Activated CD8-positive, alpha-beta memory T cell treated with anti-CD3 and anti-CD28 coated beads for 48 hours (primary cell): ENCODE measurements at regions not wholly inside any gene's neighbourhood (a gene's known extent, or its start where the extent isn't known, plus 50 kb on each side); places are given as distances from the start of the nearest gene placed in this dataset.
"Not testable (repeated sequence)": the region's sequence is repeated elsewhere in the genome, so short reads cannot be mapped to it uniquely, and the experiment has no call there.

Experiments
- DNase-seq, 3 experiments: peaks; one replicate each; pipeline ENCODE4 v3.0.0-alpha.2; 2020; ENCODE audit warnings: low read depth in 2 of 3, low spot score in 2 of 3

DNA sequence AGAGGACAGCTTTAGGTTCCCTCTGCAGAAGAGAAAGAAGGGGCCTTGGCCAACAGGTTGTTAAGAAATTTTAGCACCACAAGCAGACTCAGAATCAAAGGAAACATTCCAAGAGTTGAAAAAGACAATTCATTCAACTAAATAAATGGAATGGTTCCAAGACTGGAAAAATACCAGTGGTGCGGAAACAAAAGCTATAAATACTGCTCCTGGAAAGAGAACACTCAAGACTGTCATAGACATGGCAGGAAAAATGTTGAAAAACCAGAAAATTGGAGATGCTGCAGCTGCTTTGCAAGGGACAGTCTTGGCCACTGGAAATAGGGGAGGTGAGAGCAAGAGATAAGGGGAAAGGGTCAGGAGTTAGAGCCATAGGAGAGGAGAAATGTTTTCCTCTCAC lies 312.7 kb upstream of the CYRIA start:
- no peak for DNase-seq

- DNase-seq = no peak
Observed at GRCh38 chr2:16974688-16975087, 309.1 kb upstream of the CYRIA start.

GRCh38 chr2:16973586-16974286 lies 308.1 kb upstream of the CYRIA start:
- DNase-seq = no peak

DNA sequence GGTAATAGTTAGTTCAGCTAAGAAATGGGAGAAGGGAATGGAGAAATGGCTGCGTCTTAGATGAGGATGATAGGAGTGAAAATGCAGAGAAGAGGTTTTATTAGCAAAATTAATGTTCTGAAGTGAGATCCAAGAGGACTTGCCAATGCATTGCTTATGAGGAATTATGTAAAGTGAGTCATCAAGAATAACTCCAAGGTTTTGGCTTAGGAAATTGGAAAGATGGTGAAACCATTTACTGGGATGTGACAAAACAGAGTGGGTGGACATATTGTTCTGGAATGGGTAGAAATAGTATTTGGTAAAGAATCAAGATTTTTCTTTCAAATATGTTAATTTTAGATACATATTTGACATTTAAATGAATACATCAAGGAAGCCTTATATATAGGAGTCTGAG lies 306.6 kb upstream of the CYRIA start:
- DNase-seq = no peak

GRCh38 chr2:16971722-16972234 lies 306.1 kb upstream of the CYRIA start:
- no peak for DNase-seq

GRCh38 chr2:16970948-16971347 lies 305.3 kb upstream of the CYRIA start:
- not testable (repeated sequence) for DNase-seq

DNA sequence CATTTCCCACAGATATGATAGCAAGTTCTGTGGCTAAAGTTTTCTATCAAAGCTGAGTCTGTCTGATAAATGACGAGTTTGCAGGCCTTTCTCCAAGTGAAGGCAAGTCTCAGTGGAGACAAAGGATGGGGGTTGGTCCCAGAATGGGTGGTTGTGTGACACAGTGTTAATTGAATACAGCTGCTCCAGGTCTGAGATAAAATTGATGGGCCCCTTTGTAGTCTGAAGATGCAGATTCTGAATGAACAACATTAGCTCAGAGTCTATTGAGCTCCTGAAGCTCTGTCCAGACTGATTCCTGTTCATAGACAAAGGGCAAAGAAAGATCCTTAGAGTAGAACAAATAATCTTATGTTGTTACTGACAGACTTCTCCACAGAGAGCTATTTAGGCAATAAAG lies 296.9 kb upstream of the CYRIA start:
- no peak for DNase-seq

DNA sequence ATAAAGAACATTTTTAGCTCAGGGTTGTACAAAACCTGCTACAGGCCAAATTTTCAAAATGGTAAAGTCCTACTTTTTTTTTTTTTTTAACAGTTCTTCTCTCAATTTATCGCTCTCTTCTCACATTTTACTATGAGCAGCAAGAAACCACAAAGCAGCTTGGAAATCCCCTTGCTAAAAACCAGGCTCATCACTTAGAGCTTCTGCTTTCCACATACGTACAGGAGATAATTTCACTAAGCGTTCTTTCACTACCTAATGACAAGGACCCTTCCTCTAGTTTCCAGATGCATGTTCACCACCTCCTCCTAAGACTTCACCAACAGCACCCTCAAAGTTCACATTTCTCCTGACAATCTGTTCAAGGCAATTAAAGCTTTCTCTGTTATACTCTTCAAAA lies 294.9 kb upstream of the CYRIA start:
- DNase-seq = no peak

DNA sequence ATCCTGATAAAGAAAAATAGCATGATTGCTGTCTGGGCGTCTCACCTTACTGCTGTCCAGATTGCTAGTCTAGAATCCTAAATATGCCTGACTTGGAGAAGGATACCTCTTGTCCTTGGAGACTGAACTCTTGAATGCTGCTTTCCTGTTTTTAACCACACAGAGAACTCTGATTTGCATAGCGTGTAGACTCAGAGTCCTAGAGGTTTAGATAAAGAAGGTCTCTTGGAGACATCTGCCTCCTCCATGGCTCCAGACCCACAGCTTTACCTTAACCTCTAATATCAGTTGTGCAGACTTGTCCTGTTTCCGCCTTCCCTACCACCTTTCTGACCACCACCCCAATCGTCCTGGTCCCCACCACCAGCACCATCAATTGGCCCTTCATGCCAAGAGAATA lies 292.6 kb upstream of the CYRIA start:
- no peak for DNase-seq

GRCh38 chr2:16952805-16953204 lies 287.2 kb upstream of the CYRIA start:
- no peak for DNase-seq

DNA sequence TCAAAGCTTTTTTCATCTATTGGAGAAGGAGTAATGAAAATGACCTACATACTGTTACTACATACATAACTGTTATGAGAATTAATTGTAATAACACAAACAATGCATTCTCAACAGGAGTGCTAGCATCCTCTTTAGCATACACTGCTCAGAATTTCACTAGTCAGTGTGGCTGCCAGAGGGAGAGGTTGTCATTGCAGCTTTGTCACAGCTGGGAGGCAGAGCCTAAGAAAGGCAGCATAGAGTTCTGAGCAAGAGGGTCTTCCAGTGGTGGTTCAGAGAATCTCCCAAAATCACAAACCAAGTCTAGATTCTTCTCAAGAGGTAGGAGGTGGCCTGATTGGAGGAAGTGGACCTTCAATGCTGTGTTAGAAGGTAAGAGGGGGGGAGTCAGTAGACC lies 286.7 kb upstream of the CYRIA start:
- DNase-seq = no peak

DNA sequence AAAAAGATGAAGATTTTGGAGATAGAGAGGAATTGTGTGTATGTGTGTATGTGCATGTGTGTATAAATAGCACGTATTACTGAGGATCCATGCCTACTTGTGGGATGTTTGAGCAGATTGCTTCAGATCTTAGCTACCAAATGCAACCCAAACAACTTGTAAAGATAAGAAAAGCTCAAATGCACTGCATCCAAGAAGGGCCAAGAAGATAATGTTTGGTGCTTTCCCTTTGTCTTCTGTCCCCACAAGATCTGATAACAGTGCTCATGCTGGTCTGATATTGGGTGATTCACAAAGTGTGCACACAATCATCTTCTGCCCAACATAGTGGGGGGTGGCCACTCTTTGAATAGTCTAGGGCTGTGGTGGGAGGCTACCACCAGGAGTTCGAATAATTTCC lies 284.8 kb upstream of the CYRIA start:
- no peak for DNase-seq

- no peak for DNase-seq
Observed at GRCh38 chr2:16948710-16949109, 283.1 kb upstream of the CYRIA start.

DNA sequence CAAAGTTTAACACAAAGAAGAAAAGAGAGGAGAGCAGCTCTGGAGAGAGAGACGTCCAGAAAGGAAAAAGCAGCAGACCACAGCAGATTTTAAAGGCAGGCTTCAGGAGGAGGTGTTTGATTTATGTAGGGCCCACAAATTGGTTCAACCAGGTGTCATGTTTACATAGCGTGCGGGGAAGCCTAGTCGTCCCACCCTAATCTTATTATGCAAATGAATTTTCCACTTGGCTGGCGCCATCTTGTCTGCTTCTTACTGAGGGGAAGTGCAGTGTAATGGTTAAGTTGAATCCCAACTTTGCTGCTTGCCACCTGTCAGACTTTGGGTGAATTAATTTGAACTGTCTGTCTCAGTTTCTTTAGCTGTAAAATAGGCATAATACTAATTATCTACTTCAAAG lies 282.4 kb upstream of the CYRIA start:
- no peak for DNase-seq

GRCh38 chr2:16943279-16943958 lies 277.8 kb upstream of the CYRIA start:
- DNase-seq = no peak

GRCh38 chr2:16940214-16940613 lies 274.6 kb upstream of the CYRIA start:
- DNase-seq = no peak

GRCh38 chr2:16939771-16940170 lies 274.1 kb upstream of the CYRIA start:
- DNase-seq = no peak

DNA sequence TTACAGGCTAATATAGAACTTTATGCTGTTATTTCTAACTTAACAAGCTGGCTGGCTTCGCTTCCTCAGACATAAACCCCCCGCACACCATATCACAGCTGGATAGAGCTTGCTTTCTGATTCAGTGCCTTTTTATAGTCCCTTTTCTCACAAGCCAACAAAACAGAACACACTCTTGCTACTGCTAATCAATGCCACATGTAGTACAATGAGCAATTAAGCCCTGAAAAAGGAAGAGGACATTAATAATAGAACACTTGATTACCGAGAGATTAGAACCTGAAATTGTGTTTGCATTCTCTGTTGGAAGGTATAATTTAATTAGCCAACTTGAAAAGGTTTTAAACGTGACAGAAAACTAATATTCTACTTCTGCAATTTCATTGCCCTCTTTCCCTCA lies 267.7 kb upstream of the CYRIA start:
- no peak for DNase-seq

DNA sequence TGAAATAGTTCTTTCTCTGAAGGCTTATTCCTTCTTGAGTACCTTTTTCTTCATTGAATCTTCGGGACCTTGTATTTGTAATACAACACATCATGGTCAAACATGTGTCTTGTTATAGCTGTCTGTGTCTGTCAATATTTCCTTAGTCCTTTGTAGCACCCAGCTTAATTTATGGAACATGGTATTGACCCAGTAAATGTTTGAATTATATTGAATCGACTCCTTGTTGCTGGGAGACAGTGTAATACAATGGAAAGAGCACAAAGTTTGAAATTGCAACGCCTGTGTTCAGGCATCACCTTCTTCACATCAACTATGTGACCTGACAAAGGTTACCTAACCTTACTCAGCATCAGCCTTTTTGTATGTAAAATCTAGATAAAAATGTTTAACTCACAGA lies 267.2 kb upstream of the CYRIA start:
- DNase-seq = no peak

GRCh38 chr2:16931441-16931840 lies 265.8 kb upstream of the CYRIA start:
- no peak for DNase-seq

DNA sequence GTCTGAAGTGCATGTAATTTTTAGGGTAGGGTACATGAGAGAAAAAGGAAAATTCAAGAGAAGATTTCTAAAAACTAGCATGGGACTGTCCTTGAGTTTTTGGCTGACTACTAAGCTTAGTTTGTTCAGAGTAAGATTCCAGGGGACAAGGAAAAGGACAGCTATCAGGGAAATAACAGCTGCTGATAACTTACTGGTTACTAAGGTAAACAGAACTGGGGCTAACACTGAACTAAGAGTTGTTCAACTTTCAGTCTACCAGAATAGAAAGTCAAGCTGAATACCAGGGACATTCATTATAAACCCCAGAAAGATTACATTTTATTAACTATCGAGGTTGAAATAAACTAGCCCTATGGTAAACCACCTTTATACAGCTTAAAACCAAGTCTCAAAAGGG lies 261.8 kb upstream of the CYRIA start:
- DNase-seq = no peak

DNA sequence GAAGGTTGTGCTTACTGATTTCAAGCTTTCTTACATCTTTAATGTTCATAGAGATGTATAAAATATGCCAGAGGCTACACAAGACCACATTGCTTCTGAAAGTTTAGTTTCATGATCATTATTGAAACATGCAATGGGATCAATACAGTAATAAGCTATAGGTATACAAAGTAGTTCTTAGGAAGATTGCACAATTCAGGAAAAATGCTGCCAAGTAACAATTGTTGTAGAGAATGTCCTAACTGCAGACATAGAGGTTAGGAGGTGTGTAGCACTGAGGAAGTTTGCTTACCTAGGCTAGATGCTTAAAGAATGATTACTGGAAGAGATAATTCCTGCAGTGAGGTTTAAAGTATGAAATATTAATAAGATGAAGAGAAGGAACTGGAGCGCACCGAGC lies 259.5 kb upstream of the CYRIA start:
- no peak for DNase-seq

GRCh38 chr2:16915341-16915755 lies 249.7 kb upstream of the CYRIA start:
- not testable (repeated sequence) for DNase-seq
